ENCODE measurements at regions not wholly inside any gene's neighbourhood (a gene's known extent, or its start where the extent isn't known, plus 50 kb on each side); places are given as distances from the start of the nearest gene placed in this dataset.

DNA sequence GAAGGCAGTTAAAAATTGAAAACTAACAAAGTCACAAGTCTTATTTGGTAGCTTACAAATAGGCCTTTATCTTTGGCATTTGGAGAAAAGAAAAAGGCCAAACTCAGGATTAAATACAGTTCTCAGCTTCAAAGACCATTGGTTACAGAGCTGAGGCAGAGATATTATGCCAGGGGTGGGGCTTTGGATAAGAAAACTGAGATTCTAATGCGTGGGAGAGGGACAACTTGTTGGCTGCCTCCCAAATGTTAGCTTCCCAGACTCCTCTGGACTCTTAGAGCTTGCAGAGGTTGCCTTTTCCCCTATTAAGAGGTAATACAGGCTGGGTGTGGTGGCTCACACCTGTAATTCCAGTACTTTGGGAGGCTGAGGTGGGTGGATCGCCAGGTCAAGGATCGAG is 231.8 kb downstream of the SQOR start:
- TF ChIP-seq EZH2phosphoT487 (IDR thresholded peaks at IDR 0.05; ENCODE audit: low read length): no peak
- TF ChIP-seq EZH2 (optimal IDR thresholded peaks at IDR 0.05; ENCODE audit: low read depth, low read length): no peak

All from MM.1S (cell line).